GM21529 (cell line): ENCODE measurements at regions not wholly inside any gene's neighbourhood (a gene's known extent, or its start where the extent isn't known, plus 50 kb on each side); places are given as distances from the start of the nearest gene placed in this dataset.

ENCODE experiments used
- ATAC-seq: cut with Tn5 transposase; IDR thresholded peaks from one replicate; pipeline ENCODE4 v1.9.1; 2021; ENCODE audit not compliant: unreplicated experiment

- ATAC-seq = no peak
Observed at GRCh38 chr4:24705016-24705753, 90.2 kb upstream of the SOD3 start.

DNA sequence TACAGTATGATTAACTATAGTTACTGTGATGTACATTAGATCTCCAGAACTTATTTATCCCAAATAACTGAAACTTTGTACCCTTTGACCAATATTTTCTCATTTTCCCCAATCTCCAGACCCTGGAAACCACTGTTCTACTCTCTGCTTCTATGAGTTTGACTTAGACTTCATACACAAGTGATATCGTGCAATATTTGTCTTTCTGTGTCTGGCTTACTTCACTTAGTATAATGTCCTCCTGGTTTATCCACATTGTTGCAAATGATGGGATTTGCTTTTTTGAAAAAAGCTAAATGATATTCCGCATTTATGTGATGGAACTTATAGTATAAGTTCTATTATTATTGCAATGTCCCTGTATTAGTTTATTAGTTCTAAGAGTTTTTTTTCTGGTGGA is 81.8 kb upstream of the SOD3 start:
- no peak for ATAC-seq

GRCh38 chr4:24719615-24720014 is 75.8 kb upstream of the SOD3 start:
- no peak for ATAC-seq

GRCh38 chr4:24720436-24720835 is 74.9 kb upstream of the SOD3 start:
- no peak for ATAC-seq

DNA sequence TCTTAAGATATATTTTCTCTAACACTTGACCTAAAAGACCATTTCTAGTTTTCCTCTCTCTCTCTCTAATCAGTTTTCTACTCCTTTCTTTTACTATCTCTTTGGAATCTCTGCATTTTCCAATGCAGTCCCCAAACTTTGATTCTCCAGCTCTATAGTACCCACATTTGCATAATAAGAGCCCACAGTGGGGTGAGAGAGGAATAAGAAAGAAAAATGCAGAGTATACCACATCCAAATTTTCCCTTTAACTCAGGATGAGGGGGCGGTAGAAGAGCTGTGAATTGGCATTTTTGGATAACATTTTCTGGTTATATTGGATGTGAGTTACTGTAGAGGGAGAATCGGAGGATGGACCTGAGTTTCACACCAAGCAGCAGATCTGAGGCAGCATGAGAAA is 74.4 kb upstream of the SOD3 start:
- no peak for ATAC-seq

- no peak for ATAC-seq
Observed at GRCh38 chr4:24722026-24722568, 73.3 kb upstream of the SOD3 start.

- ATAC-seq = no peak
Observed at GRCh38 chr4:24727390-24728224, 67.8 kb upstream of the SOD3 start.

DNA sequence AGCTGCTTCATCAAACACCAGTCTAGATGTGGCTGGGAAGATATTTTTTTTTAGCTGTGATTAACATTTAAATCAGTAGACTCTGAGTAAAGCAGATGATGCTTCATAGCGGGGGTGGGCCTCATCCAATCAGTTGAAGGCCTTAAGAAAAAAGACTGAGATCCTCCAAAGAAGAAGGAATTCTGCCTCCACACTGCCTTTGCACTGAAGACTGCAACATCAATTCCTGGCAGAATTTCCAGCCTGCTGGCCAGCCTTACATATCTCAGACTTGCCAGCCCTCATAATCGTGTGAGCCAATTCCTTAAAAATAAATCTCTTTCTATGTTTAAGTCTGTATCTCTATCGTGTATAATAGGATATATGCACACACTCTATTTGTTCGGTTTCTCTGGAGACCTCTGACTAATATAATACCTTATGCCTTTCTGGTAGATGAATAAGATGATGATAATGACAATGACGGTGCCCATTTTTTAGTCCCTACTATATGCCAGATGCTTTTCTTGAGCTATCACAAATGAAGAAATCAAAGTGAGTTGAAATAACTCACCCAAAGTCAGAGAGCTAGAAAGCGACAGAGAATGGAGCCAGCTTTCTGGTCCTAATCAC is 66.1 kb upstream of the SOD3 start:
- no peak for ATAC-seq

GRCh38 chr4:24730256-24731001 is 64.9 kb upstream of the SOD3 start:
- ATAC-seq = no peak

- ATAC-seq = no peak
Observed at GRCh38 chr4:24731448-24731847, 63.9 kb upstream of the SOD3 start.

DNA sequence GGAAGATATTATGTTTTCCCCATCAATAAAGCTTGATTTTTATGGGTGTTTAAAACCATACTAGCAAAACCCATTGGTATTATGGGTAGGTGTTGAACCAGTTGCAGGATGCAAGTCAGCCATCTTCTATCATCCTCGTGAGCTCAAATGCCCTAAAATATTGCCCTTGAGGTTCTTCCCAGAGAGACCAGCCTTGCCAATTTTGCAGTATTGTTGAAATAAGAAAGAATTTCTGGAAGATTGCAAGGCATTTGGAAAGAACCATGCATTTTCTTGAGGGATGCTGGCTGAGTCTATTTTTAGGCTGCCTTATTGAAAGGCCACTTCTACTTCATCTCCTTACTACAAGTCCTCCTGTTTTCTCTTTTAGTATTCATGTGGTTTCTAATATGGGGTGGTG is 60.9 kb upstream of the SOD3 start:
- no peak for ATAC-seq

GRCh38 chr4:24736066-24736465 is 59.3 kb upstream of the SOD3 start:
- ATAC-seq = no peak

- ATAC-seq = no peak
Observed at GRCh38 chr4:24741910-24742309, 53.5 kb upstream of the SOD3 start.

DNA sequence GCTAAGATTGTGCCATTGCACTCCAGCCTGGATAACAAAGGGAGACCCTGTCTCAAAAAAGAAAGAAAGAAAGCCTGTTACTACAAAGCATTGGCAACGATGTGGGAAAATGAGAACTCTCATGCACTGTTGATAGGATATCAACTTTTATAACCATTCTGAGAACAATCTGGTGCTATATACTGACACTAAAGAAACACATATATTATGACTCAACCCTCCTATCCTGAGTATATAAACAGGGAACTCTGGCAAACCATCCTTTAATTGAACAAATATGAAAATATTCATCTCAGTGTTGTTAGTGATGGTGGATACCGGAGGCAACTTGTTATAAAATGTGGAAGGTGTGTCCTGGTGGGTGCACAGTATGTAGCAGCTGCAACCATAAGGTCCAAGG is 53.0 kb upstream of the SOD3 start:
- ATAC-seq = no peak

DNA sequence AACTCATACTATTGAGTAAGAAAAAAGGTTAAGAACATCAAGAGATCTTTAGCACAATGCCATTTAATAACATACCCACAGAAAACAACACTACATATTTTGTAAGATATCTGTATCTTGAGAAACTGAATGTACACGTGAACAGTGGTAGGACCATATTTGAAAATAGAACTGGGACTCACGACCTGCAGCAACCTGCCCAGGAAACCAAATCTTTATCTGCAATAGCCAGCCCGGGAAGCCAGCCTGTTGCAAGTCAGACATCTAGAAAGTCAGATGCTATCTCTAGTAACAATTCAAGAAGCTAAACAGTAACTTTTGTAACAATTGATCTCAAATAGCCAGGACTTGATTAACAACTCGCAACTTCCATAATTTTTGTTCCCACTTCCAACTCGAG is 52.6 kb upstream of the SOD3 start:
- ATAC-seq = no peak

DNA sequence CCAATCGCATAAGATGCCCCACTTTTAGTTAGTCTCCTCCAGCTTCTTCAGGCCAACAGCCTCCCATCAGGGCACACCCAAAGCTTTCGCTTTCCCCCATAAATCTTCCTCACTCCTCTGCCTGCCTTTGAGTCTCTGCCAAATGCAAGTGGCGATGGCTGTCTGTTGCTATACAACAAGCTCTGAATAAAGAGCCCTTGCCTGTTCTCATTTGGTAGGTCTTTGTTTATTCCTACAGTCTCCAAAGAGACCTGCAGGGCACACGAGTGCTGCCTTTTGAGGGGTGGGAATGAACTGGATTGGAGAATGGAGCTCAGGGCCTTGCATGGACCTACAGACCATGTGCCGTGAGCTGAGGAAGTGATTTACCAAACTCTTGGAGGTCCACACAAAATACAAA is 52.2 kb upstream of the SOD3 start:
- ATAC-seq = no peak

GRCh38 chr4:24743927-24744326 is 51.4 kb upstream of the SOD3 start:
- no peak for ATAC-seq

DNA sequence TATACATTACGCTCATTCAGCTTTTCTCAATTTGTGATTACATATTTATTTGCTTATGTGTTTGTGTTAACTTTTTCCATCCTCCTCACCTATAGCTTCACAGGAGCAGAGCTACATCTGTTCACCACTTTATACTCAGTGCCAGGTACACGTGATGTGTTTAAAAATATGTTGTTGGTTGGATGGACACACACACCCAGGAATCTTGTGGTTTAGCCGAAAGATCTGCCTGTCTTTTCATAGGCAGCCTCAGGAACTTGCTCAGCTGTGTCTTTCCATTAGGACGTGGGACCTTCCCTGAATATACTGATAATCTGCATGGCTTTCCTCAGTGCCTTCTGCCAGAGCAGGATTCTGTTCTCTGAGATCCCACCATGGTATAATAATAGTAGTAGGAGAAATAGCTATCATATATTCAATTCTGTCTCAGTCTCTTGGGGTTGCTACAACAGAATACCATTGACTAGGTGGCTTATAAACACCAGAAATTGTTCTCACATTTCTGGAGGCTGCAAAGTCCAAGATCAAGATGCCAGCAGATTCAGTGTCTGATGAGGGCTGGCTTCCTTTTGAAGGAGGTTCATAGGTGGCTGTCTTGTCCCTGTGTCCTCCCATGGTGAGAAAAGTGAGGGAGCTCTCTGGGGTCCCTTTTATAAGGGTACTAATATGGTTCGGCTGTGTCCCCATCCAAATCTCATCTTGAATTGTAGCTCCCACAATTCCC is 50.0 kb upstream of the SOD3 start:
- ATAC-seq = no peak
